Cerebellar nuclear complex (tissue), 1 donor: ENCODE measurements at regions not wholly inside any gene's neighbourhood (a gene's known extent, or its start where the extent isn't known, plus 50 kb on each side); places are given as distances from the start of the nearest gene placed in this dataset.

Experiments
- DNase-seq, 2 experiments: peaks; one replicate each; lab custom pipeline; 2025; lab: John Stamatoyannopoulos, UW

DNA sequence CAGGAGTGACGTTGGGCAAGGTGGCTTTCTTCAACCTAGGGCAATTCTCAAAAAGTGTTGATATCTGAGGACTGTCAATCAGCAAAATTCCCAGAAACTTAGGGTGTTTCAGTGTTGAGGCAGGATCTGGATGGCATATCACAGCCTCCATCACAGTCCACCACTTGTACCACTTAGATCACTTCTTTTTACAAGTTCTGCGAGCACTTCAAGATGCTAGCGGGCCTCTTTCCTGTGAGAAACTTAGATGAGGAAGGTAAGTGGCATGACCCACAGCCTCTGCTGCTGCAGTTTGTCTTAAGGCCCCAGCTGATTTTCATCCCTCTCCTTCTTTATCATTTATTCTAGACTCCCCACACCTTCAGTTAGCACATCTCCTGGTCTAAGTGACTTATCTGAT, 295.4 kb upstream of the ZNF521 start:
- no peak for DNase-seq

- no peak for DNase-seq
Observed at GRCh38 chr18:25646971-25647370, 295.0 kb upstream of the ZNF521 start.

DNA sequence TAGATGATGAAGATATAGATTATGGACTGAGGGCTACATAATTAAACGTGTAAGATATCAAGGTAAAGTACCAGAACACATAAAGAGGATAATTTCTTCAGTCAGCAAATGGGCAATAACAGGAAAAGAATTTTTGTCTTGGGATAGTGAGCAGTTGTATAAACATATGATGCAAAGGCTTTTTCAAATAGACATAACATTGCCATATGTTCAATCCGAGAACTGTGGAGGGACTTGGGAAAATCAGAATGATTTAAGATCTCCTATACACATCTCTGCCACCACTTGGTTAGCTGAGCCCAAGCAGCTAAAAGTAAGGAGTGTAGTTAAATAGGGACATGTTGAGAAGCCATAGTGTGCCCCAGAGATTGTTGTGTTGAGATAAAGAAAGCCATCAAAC, 287.6 kb upstream of the ZNF521 start:
- DNase-seq = no peak

- DNase-seq = no peak
Observed at GRCh38 chr18:25633563-25633962, 281.6 kb upstream of the ZNF521 start.

GRCh38 chr18:25630682-25631081, 278.7 kb upstream of the ZNF521 start:
- DNase-seq = no peak

DNA sequence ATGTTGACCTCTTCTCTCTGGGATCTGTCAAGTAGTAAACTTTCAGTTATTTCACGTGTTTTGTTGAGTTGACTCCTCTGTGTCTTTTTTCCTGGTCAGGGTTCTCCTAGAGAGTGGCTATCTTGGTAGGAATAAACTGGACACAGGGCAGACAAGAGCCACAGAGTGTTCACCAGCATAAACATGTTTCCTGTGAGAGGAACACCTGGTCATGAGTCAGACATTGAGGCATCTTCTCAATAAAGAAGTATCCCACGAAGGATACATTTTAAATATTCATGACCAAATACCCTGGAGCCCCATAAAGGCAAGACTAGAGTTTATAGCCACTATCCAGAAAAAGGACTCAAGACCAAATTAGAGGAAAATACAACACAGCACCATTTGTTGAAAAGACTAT, 269.7 kb upstream of the ZNF521 start:
- DNase-seq = no peak

GRCh38 chr18:25621144-25621543, 269.2 kb upstream of the ZNF521 start:
- no peak for DNase-seq

DNA sequence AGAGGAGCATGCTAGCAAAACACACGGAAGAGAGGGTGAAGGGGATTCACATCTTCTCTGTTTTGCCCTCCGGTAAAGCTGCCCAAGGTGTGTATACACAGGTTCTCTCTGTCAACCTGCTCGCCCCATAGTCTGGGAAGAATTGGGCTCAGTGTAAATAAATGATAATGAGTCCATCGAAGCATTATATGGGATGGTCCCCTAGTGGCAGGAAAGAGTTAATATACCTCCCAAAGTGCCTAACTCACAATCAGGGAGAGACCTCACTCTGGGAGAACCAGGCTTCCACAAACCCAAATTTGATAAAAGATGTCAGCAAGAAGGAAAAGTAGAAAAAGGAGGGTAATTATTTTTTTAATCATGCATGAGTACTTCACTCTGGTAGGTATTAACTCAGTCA, 262.2 kb upstream of the ZNF521 start:
- no peak for DNase-seq

DNA sequence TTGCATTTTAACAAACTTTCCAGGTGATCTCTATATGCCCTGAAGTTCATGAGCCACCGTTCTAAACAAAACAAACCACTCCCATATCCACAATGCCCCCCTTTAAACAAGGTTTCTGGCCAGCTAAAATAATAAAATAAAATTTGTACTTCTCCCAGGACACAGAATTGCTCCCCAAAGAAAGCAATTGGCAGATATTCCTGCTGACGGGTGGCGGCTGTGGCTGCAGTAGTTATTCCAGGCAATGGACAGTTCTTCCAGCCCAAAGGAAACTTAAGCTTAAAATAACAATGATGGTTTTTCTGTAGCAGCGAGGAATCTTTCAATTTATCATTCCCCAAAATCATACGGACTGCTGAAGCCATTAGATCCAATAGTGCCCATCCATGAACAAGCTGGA, 260.5 kb upstream of the ZNF521 start:
- DNase-seq = no peak

DNA sequence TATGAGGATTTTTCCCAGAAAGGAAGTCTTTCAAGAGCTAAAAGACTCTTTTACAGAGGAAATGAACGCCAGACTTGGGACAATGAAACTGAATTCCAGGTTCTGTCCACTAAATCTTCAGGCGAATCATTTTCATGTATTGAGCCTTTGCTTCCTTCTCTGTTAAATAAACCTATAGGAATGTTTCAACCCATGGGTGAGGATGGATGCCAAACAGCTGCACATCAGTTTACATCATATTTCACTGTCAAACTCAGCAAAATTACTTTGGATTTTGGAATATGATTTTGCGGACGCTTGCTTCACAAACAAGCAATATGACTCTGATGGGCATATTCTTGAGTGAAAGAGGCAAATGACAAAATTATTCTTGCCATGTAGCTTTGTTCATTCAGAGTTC, 256.1 kb upstream of the ZNF521 start:
- no peak for DNase-seq

GRCh38 chr18:25604894-25605597, 253.1 kb upstream of the ZNF521 start:
- DNase-seq = no peak

DNA sequence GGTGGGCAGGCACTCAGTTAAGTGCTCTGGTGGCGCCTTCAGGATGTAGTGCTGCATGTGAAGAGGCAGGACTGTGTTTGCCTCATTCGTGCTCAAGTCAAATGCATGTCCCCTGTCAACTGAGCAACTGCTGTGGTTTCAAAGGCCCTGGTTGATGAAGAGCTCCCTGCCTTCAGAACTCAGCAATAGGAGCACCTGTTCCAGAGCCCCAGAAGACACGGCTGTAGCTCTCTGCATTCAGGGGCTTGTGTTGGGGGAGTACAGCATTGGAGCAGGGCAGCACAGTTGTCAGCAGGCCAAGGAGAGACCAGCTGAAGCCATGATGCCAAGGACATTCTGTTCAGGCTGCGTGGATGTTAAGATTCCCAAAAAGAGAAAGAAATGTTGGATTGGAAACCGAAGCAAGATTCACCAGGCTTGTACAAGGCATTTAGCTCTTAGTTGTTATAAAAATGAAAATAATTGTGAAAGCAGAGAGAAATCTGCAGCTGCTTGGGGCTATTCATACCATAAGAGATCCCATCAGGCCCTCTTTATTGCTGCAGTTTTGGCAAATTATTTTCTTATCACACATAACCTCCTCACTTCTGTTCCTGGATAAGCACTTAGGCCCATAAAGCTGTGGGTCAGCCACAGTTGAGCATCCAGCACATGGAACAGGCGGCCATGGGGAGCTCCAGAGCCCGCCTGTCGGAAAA, 252.4 kb upstream of the ZNF521 start:
- DNase-seq = no peak

GRCh38 chr18:25599443-25599842, 247.5 kb upstream of the ZNF521 start:
- no peak for DNase-seq

DNA sequence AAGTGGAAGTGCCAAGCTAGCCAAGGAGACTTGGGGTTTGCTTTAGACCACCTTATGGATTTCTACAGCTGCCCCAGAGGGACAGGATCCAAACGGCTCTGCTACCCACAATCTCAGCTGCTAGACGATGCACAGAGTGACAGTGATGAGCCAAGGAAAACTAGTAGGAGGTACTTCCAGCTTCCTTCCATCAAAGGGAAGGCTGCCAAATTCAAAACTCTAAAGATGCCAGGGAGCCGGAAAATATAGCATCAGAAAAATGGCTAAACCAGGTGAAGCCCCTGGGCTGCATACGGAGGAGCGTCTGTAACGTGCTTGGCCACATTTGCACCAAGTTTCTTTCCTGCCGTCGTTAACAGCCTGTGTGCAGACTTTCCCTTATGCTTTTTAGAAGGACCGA, 245.5 kb upstream of the ZNF521 start:
- no peak for DNase-seq

GRCh38 chr18:25595274-25596060, 243.5 kb upstream of the ZNF521 start:
- DNase-seq = no peak

DNA sequence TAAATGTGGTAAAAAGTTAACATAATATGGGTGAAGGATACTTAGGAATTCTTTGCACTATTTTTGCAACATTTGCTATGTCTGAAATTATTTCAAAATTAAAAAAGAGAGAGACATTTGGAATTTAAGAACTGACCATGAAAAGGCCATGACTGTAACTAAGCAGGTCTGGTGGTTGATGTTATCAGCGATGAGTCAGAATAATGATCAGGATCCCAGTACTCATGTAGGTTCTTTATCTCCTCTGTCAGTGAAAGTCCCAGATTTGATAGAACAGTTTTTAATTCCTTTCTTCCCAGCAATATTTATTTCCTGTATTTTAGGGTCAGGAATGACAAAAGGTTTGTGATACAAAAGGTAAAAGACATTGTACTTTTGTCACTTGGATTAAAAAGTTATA, 242.4 kb upstream of the ZNF521 start:
- DNase-seq = no peak

DNA sequence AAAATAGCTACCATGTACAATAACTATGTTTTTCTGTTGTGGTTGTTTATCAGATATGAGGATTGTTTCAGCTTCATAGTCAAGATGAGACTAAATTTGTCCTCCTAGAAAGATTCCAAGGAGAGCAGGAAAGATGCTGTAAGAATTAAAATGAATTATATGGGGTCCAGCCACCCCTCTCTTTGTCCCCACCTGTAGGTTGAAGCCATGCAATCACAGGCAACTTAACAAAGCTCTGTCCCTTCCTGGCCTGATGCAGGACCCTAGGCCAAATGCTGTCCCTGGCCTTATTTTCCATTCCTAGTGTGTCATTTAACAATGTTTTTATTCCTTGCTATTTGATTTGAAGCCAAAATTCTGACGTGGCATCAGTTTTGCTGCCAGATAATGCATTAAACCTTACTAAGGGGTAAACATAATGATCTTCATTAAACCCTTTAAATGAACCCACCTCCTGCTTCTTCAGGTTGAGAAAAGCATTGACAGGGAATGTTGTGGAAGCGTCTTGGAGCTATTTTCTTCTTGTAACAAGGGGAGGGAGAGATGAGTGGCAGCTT, 240.9 kb upstream of the ZNF521 start:
- no peak for DNase-seq

DNA sequence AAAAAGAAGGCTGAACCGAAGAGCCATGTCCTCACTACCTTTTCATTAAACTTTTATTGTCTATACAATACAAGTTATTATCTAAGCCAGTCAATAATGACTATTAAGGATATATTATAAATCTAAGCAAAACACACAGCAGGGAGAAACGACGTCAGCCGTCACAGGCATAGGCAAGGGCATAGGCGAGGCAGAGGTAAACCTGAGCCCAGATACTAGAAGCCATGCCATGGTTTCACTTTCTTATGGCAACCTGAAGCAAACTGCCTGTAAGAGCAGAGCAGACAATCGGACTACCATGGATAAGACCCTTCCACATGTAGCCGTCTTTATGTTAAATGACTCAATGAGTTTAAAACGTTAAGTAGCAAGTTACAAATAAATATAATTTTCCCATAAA, 238.5 kb upstream of the ZNF521 start:
- no peak for DNase-seq

GRCh38 chr18:25587545-25587944, 235.6 kb upstream of the ZNF521 start:
- no peak for DNase-seq

- no peak for DNase-seq
Observed at GRCh38 chr18:25568986-25569385, 217.0 kb upstream of the ZNF521 start.

DNA sequence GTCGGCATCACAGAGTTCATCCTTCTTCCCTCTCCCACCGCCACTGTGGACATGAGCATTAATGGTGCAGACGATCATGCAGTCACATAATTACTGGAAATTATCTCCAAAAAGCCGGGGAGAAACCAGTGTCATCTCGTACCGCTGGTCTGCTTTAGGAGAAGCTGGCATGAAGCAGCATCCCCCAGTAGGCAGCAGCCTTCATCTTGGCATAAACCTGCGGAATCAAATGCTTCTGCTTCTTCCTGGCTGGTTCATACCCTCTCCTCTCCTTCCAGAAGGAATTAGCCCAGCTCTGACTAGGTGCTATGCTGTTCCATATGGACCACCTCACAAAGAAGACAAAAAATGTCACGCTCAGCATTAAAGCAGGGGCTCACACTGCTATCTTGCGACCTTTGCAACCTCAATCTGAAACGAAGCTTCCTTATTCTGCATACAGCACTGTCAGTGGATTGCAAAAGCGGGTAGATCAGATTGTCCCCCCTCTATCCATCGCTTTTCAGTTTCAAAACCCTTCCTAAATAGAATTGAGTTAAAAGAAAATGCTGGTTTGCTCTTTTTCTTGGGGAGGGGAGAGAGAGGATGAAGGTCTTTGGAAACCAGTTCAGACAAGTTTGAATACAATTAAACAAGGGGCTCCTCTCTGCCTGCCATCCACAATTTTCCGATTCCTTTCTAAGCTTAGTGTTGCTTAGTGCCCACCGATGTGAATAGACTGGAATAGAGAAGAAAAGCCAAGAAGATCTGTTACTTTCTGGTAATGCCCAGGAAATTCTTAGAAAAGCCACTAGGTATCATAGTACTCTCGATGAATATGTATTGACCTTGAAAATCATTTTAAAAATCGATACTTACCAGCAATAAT, 212.1 kb upstream of the ZNF521 start:
- DNase-seq = no peak

DNA sequence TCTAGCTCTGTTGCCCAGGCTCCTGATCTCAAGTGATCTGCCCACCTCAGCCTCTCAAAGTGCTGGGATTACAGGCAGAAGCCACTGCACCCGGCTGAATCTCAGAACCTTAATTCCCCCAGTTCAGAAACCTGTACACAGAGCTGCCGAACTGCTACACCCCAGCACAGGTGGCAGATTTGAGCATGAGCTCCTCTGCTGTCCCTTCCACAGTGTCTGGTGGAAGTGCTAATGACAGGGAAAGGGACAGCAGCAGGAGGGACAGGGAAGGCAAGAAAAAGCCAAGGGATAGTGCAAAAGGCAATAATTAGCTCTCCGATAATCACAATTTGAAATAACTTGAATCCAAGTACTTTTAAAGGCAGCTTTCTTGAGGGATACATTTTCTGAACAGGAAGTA, 211.4 kb upstream of the ZNF521 start:
- DNase-seq = peak in 1 of 2 experiments; percentile 10
